A673 (cell line): ENCODE measurements at regions not wholly inside any gene's neighbourhood (a gene's known extent, or its start where the extent isn't known, plus 50 kb on each side); places are given as distances from the start of the nearest gene placed in this dataset.
"Not testable (repeated sequence)": the region's sequence is repeated elsewhere in the genome, so short reads cannot be mapped to it uniquely, and the experiment has no call there.

Source experiments
- EZH2 ChIP-seq: fragments of 200-600 bp; sonication (generic); IDR thresholded peaks from 2 replicates; pipeline ENCODE4 v1.6.1; 2017; ENCODE audit warnings: borderline replicate concordance, low read depth, mild to moderate bottlenecking, mixed read lengths, antibody characterized with exemption, low read length; ENCODE audit not compliant: poor library complexity, severe bottlenecking
- TF ChIP-seq, protein P1 (sequence below): fragments of 300-800, 200-600 bp; sonication (generic); conservative IDR thresholded peaks from 2 replicates; pipeline ENCODE4 v1.5.1; 2017; ENCODE audit warnings: low read depth, mild to moderate bottlenecking, antibody characterized with exemption, low read length, moderate library complexity, mixed read lengths

DNA sequence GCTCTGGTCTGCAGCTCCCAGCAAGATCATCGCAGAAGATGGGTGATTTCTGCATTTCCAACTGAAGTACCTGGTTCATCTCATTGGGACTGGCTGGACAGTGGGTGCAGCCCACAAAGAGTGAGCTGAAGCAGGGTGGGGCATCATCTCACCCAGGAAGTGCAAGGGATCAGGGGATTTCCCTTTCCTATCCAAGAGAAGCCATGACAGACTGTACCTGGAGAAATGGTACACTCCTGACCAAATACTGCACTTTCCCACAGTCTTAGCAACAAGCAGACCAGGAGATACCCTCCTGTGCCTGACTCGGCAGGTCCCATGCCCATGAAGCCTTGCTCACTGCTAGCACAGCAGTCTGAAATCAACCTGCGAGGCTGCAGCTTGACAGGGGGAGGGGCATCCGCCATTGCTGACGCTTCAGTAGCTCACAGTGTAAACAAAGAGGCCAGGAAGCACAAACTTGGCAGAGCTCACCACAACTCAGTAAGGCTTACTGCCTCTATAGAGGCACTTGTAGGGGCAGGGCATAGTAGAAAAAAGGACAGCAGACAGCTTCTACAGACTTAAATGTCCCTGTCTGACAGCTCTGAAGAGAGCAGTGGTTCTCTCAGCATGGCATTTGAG is 60.5 kb downstream of the AREG start:
- TF ChIP-seq, protein P1, sequence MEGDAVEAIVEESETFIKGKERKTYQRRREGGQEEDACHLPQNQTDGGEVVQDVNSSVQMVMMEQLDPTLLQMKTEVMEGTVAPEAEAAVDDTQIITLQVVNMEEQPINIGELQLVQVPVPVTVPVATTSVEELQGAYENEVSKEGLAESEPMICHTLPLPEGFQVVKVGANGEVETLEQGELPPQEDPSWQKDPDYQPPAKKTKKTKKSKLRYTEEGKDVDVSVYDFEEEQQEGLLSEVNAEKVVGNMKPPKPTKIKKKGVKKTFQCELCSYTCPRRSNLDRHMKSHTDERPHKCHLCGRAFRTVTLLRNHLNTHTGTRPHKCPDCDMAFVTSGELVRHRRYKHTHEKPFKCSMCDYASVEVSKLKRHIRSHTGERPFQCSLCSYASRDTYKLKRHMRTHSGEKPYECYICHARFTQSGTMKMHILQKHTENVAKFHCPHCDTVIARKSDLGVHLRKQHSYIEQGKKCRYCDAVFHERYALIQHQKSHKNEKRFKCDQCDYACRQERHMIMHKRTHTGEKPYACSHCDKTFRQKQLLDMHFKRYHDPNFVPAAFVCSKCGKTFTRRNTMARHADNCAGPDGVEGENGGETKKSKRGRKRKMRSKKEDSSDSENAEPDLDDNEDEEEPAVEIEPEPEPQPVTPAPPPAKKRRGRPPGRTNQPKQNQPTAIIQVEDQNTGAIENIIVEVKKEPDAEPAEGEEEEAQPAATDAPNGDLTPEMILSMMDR = not testable (repeated sequence)
- TF ChIP-seq EZH2 = not testable (repeated sequence)
